Esophagus squamous epithelium (tissue), 4 donors: ENCODE measurements at regions not wholly inside any gene's neighbourhood (a gene's known extent, or its start where the extent isn't known, plus 50 kb on each side); places are given as distances from the start of the nearest gene placed in this dataset.

Experiments used
- CTCF ChIP-seq, 6 experiments: fragments of 450-650 bp in 4 of 6; fragments of 200-600 bp in 2 of 6; sonication (generic) in 2 of 6; IDR thresholded peaks; one replicate each; pipeline ENCODE4 v1.5.1; 2016 to 2019; ENCODE audit warnings: antibody characterized with exemption in 6 of 6, mild to moderate bottlenecking in 4 of 6, moderate library complexity in 4 of 6
- POLR2A ChIP-seq, 4 donors: fragments of 450-650 bp; IDR thresholded peaks; one replicate each; pipeline ENCODE4 v1.6.1; 2017; ENCODE audit warnings: antibody characterized with exemption in 4 of 4, mild to moderate bottlenecking in 4 of 4, moderate library complexity in 3 of 4

GRCh38 chr20:24364482-24364881 lies 104.9 kb upstream of the SYNDIG1 start:
- TF ChIP-seq POLR2A (IDR thresholded peaks at IDR 0.05) (no peak), CTCF (IDR thresholded peaks at IDR 0.05) (no peak)
